CD14-positive monocyte (primary cell): ENCODE measurements at regions not wholly inside any gene's neighbourhood (a gene's known extent, or its start where the extent isn't known, plus 50 kb on each side); places are given as distances from the start of the nearest gene placed in this dataset.
"Not testable (repeated sequence)": the region's sequence is repeated elsewhere in the genome, so short reads cannot be mapped to it uniquely, and the experiment has no call there.

ENCODE experiments used
- DNase-seq, 3 donors: peaks; one replicate each; pipeline ENCODE4 v3.0.0-alpha.2; 2011 to 2022
- H2AFZ ChIP-seq: 2 replicates; pipeline ENCODE4 v1.6.0; 2012; ENCODE audit warnings: mild to moderate bottlenecking, low read depth, low read length, inconsistent platforms; ENCODE audit not compliant: insufficient read depth, poor library complexity, severe bottlenecking
- H3K27ac ChIP-seq, 2 donors: 1 replicate in 1 of 2; 2 replicates in 1 of 2; pipeline ENCODE4 v1.5.1; 2012 to 2013; ENCODE audit warnings: low read length in 2 of 2, control low read depth in 1 of 2, inconsistent platforms in 1 of 2, low read depth in 1 of 2, mild to moderate bottlenecking in 1 of 2
- H3K27me3 ChIP-seq, 2 donors: one replicate each; pipeline versions ENCODE4 v1.6.0 to v1.6.1; 2011 to 2013; ENCODE audit warnings: low read length in 2 of 2; ENCODE audit not compliant: control insufficient read depth in 2 of 2, insufficient read depth in 2 of 2
- H3K36me3 ChIP-seq, 2 donors: replicated peaks in 1 of 2; 1 replicate in 1 of 2; 2 replicates in 1 of 2; pipeline versions ENCODE4 v1.5.1 to v1.6.1; 2012 to 2013; ENCODE audit warnings: low read length in 2 of 2, control low read depth in 1 of 2, inconsistent platforms in 1 of 2, mild to moderate bottlenecking in 1 of 2; ENCODE audit not compliant: insufficient read depth in 2 of 2, control insufficient read depth in 1 of 2
- H3K4me1 ChIP-seq, 2 donors: 1 replicate in 1 of 2; 2 replicates in 1 of 2; pipeline versions ENCODE4 v1.5.1 to v1.6.1; 2012 to 2013; ENCODE audit warnings: low read length in 2 of 2, control low read depth in 1 of 2, inconsistent platforms in 1 of 2, mild to moderate bottlenecking in 1 of 2, moderate library complexity in 1 of 2; ENCODE audit not compliant: insufficient read depth in 2 of 2, control insufficient read depth in 1 of 2
- H3K4me2 ChIP-seq: replicated peaks from 2 replicates; pipeline ENCODE3; 2012; ENCODE audit warnings: low read length, moderate library complexity, mild to moderate bottlenecking; ENCODE audit not compliant: poor library complexity, severe bottlenecking; ENCODE audit errors: extremely low read depth
- H3K4me3 ChIP-seq, 3 experiments: fragments of 200-600 bp in 1 of 3; sonication (generic) in 1 of 3; replicated peaks in 1 of 3; 1 replicate in 2 of 3; 2 replicates in 1 of 3; pipeline ENCODE4 v1.5.1; 2011 to 2013; ENCODE audit warnings: low read length in 3 of 3, mild to moderate bottlenecking in 3 of 3, control low read depth in 2 of 3, low read depth in 2 of 3, inconsistent platforms in 1 of 3, moderate library complexity in 1 of 3
- H3K79me2 ChIP-seq: 2 replicates; pipeline ENCODE4 v1.6.0; 2012; ENCODE audit warnings: mild to moderate bottlenecking, control low read depth, inconsistent platforms, low read length, moderate library complexity; ENCODE audit not compliant: insufficient read depth
- H3K9ac ChIP-seq: 2 replicates; pipeline ENCODE4 v1.6.0; 2017; ENCODE audit warnings: low read length, mild to moderate bottlenecking; ENCODE audit not compliant: insufficient read depth, poor library complexity, severe bottlenecking
- H3K9me3 ChIP-seq, 2 donors: replicated peaks in 1 of 2; 1 replicate in 1 of 2; 2 replicates in 1 of 2; pipeline versions ENCODE4 v1.5.1 to v1.6.1; 2012 to 2013; ENCODE audit warnings: low read length in 2 of 2, control low read depth in 1 of 2; ENCODE audit not compliant: control insufficient read depth in 1 of 2, insufficient read depth in 1 of 2
- H4K20me1 ChIP-seq: 2 replicates; pipeline ENCODE4 v1.6.0; 2012; ENCODE audit warnings: mild to moderate bottlenecking, low read length, control low read depth, moderate library complexity; ENCODE audit not compliant: insufficient read depth
- H3K27ac Mint-ChIP-seq, 7 donors: one replicate each; pipeline ENCODE4 v1.8.0; 2020; ENCODE audit warnings: mild to moderate bottlenecking in 7 of 7, mixed read lengths in 7 of 7, moderate library complexity in 6 of 7, inconsistent platforms in 2 of 7
- H3K27me3 Mint-ChIP-seq, 3 donors: one replicate each; pipeline ENCODE4 v1.8.0; 2021 to 2022; ENCODE audit warnings: low read depth in 3 of 3, mild to moderate bottlenecking in 3 of 3, mixed read lengths in 3 of 3, moderate library complexity in 3 of 3, inconsistent platforms in 1 of 3
- H3K36me3 Mint-ChIP-seq, 2 donors: one replicate each; pipeline ENCODE4 v1.8.0; 2020; ENCODE audit warnings: mixed read lengths in 2 of 2, inconsistent platforms in 1 of 2, mild to moderate bottlenecking in 1 of 2
- H3K4me1 Mint-ChIP-seq: one replicate; pipeline ENCODE4 v1.8.0; 2020; ENCODE audit warnings: mild to moderate bottlenecking, mixed read lengths
- H3K4me3 Mint-ChIP-seq, 2 donors: one replicate each; pipeline ENCODE4 v1.8.0; 2020; ENCODE audit warnings: mild to moderate bottlenecking in 2 of 2, mixed read lengths in 2 of 2, moderate library complexity in 1 of 2
- H3K9me3 Mint-ChIP-seq, 7 donors: one replicate each; pipeline ENCODE4 v1.8.0; 2020 to 2022; ENCODE audit warnings: mixed read lengths in 7 of 7, mild to moderate bottlenecking in 6 of 7, moderate library complexity in 6 of 7, inconsistent platforms in 2 of 7
- CTCF ChIP-seq: fragments of 200-600 bp; IDR thresholded peaks from one replicate; pipeline ENCODE4 v1.8.0; 2022; ENCODE audit warnings: antibody characterized with exemption, mild to moderate bottlenecking
- WGBS: methylation state at CpG from one replicate; pipeline ENCODE4 v1.1.5; 2013; ENCODE audit warnings: missing lambda C conversion rate; ENCODE audit not compliant: insufficient coverage; 5-methylcytosine and 5-hydroxymethylcytosine counted together
- intact Hi-C, 2 donors: fragments of 100-400 bp; cut with micrococcal nuclease; formaldehyde crosslinking; loops; one replicate each; pipeline versions ENCODE4 v1.15.0 to v1.15.1; 2023

DNA sequence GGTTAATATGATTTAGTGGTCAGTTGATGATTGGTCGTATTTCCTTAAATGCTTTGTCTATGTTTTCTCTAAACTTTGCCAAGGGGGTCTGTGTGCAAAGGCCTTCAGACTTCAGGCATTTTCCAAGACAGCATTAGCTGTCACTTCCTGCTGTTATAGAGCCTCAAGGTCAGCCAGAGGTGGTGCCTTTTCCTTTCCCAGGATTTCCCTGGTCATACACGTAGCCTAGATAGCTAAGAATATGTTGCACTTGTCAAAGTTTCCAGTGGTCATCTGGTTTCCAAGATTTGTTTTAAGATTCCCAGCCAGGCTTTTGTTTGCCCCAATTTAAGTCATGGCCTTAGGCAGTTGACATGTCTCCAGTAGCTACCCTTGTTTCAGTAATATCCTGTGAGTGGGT lies 133.2 kb upstream of the IGFBP3 start:
- Histone ChIP-seq H3K27me3 (no peaks in the 10 kb centered on the region), H3K9ac (no peak overlapping the region), H3K4me3 (no peak overlapping the region), H3K27ac (no peak overlapping the region), H3K79me2 (no peaks in the 10 kb centered on the region), H4K20me1 (no peaks in the 10 kb centered on the region), H3K4me2 (no peak overlapping the region), H3K4me1 (no peaks in the 10 kb centered on the region), H3K9me3 (peaks cover 0 to 1% of the 10 kb centered on the region in 2 donors), H2AFZ (no peak overlapping the region), H3K36me3 (no peaks in the 10 kb centered on the region)
- 92% methylated on average over 2 of the region's 2 CpGs for WGBS
- intact Hi-C loops, result no loop called here
- peaks cover 0 to under 1% (median 0%) of the 10 kb centered on the region in 3 donors for H3K27me3 Mint-ChIP-seq
- DNase-seq, result no peak
- no peak for TF ChIP-seq CTCF
- peaks cover 0 to 6% (median 0%) of the 10 kb centered on the region in 7 donors for H3K9me3 Mint-ChIP-seq
- no peaks in the 10 kb centered on the region for H3K4me1 Mint-ChIP-seq
- no peak overlapping the region for H3K27ac Mint-ChIP-seq
- no peak overlapping the region for H3K4me3 Mint-ChIP-seq
- H3K36me3 Mint-ChIP-seq, result no peaks in the 10 kb centered on the region

GRCh38 chr7:46047581-46047980 lies 126.5 kb upstream of the IGFBP3 start:
- Histone ChIP-seq H3K36me3 (no peaks in the 10 kb centered on the region), H2AFZ (no peak overlapping the region), H3K27me3 (no peaks in the 10 kb centered on the region), H3K9ac (no peak overlapping the region), H3K9me3 (peaks cover 0 to 2% of the 10 kb centered on the region in 2 donors), H3K79me2 (no peaks in the 10 kb centered on the region), H4K20me1 (no peaks in the 10 kb centered on the region), H3K27ac (no peak overlapping the region), H3K4me3 (no peak overlapping the region), H3K4me2 (no peak overlapping the region), H3K4me1 (no peaks in the 10 kb centered on the region)
- H3K27me3 Mint-ChIP-seq, result peaks cover 0 to 2% (median 0%) of the 10 kb centered on the region in 3 donors
- H3K4me1 Mint-ChIP-seq, result no peaks in the 10 kb centered on the region
- WGBS, result 81% methylated on average over 8 of the region's 9 CpGs
- DNase-seq, result no peak
- peaks cover 0 to 5% (median 0%) of the 10 kb centered on the region in 7 donors for H3K9me3 Mint-ChIP-seq
- TF ChIP-seq CTCF, result no peak
- no peak overlapping the region for H3K4me3 Mint-ChIP-seq
- intact Hi-C loops, result no loop called here
- H3K36me3 Mint-ChIP-seq, result no peaks in the 10 kb centered on the region
- H3K27ac Mint-ChIP-seq, result no peak overlapping the region

GRCh38 chr7:46043338-46043737 lies 122.3 kb upstream of the IGFBP3 start:
- H3K27ac Mint-ChIP-seq, H3K9me3 Mint-ChIP-seq, H3K4me2 ChIP-seq, H3K36me3 ChIP-seq, H3K79me2 ChIP-seq, H3K9ac ChIP-seq, H3K4me3 Mint-ChIP-seq, H3K27me3 ChIP-seq, H3K27me3 Mint-ChIP-seq, H3K9me3 ChIP-seq, H2AFZ ChIP-seq, H3K36me3 Mint-ChIP-seq, H3K4me1 Mint-ChIP-seq, H4K20me1 ChIP-seq, H3K4me1 ChIP-seq, DNase-seq, H3K27ac ChIP-seq, H3K4me3 ChIP-seq, intact Hi-C loops: not testable (repeated sequence)
- WGBS, result 92% methylated on average over 3 of the region's 6 CpGs
